GM19467 (cell line): ENCODE measurements at regions not wholly inside any gene's neighbourhood (a gene's known extent, or its start where the extent isn't known, plus 50 kb on each side); places are given as distances from the start of the nearest gene placed in this dataset.

Source experiments
- ATAC-seq: cut with Tn5 transposase; IDR thresholded peaks from one replicate; pipeline ENCODE4 v1.9.1; 2021; ENCODE audit warnings: mild to moderate bottlenecking, moderate library complexity; ENCODE audit not compliant: unreplicated experiment

DNA sequence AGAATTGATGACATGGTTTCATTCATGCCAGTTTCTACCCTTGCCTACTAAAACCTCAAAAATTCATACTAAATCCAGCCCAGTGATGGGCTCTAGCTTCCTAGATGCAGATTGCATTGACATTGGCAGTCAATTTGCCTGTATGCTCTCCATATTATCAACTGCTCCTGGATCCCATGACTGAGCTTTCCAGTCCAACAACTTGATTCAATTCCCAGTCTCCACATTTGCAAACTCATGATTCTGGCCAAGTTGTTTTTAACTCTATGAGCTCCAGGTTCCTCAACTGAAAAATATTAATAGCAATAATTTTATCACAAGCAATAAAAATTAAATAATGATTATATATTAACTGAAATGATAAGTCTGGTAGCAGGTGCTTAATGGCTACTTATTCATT, 51.0 kb upstream of the DSC1 start:
- ATAC-seq: no peak

DNA sequence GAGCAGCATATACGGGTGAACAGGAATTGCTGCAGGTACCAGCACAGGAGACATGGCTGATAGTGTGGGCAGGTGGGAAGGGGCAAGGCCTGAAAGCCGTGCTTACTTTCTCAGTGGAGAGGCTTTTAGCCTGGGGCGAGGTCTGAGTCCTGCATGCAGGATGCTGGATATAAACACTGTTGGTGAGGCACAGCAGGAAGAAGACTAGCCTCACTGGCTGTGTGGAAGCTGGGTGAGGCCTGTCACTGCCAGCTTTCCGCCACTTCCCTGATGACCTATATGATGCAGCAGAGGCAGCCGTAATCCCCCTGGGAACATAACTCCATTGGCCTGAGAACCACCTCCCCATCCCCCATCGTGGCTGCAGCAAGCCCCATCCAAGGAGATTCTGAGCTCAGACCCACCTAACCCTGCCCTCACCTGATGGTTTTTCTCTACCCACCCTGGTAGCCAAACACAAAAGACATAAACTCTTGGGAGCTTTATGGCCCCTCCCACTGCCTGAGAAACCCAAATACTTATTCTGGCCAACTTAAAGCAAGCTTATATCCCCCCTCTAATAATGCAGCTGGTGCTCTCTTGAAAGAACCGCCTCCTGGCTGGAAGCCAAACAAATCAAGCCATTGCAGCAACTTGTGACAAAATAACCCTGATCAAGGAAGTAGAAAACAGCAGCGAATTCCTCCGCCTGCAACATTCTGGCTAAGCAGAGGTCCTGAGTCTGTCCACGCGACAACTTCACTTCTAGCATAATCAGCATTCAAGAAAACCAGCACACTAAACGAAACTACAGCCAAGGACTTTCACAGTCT, 54.6 kb upstream of the DSC1 start:
- ATAC-seq: no peak

DNA sequence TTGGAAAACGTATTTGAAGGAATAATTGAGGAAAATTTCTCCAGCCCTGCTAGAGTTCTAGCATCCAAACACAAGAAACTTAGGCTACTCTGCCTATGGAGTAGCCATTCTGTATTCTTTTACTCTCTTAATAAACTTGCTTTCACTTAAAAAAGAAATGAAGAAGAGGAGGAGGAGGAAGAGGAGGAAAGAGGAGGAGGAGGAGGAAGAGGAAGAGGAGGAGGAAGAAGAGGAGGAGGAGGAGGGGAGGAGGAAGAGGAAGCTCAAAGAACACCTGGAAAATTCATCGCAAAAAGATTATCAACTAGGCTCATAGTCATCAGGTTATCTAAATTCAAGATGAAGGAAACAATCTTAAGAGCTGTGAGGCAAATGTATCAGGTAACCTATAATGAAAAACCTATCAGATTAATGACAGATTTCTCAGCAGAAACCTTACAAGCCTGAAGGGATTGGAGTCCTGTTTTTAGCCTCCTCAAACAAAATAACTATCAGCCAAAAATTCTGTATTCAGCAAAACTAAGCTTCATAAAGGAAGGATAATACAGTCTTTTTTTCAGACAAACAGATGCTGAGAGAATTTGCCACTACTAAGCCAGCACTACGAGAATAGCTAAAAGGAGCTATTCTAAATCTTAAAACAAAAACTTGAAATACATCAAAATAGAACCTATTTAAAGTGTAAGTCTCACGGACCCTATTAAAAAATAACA, 56.2 kb upstream of the DSC1 start:
- ATAC-seq: no peak

GRCh38 chr18:31219395-31219794, 56.7 kb upstream of the DSC1 start:
- no peak for ATAC-seq

- no peak for ATAC-seq
These were observed 60.7 kb upstream of the DSC1 start for GRCh38 chr18:31223371-31223770.

- ATAC-seq: no peak
These were observed 63.0 kb upstream of the DSC1 start for GRCh38 chr18:31225668-31226067.

- ATAC-seq: no peak
These were observed 65.0 kb upstream of the DSC1 start for GRCh38 chr18:31227497-31228229.

DNA sequence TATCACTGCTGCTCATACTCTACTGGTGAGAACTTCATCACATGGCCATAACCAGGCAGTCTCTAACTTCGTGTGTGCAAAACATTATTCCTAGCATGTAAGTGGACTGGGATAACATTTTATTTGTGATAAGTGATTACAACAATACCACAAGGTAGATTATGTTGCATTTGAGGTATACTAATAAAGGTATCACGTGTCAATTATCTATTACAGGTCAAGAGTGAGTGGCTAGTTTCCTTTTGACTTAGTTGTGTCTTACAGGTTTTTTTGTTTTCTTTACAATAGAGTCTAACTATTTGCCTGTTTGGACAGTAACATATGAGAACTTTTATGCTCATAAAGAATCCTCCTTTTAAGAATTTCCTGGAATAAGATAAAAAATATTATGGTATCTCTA, 67.2 kb upstream of the DSC1 start:
- no peak for ATAC-seq

DNA sequence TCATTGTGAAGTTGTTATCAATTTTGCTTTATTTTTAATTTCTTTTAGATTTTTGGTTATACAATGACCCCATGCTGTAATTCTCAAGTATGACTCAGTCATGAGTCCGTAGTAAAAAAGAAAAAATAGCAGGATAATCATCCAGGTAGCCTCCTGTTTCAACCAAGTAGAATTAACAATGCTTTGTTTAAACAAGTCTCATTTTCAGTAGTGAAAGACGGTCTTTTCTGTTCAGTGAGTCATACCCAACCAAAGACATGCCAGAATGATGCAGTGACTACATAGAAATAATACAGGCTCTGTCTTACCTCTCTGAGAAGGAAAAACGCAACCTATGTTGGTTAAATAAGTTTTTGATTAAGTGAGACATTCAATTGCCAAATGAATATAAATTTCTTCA, 67.8 kb upstream of the DSC1 start:
- peak; percentile 53 for ATAC-seq

DNA sequence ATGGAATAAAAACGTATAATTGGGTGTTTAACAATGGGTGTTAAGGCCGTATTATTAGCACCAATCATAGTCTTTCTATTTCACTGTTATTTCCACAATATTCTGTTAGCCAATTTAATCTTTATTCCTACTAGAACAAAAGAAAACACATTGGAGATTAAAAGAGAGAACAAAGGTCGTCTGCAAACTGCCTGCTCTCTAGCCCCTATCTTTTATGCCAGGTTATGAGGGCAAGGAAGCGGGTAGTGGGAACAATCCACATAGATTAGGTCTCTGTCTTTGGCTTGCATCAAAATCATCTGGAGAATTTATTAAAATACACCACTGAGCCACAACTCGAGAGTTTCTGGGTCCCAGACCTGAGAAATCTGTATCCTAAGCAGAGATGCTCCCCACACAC, 69.4 kb upstream of the DSC1 start:
- no peak for ATAC-seq

- no peak for ATAC-seq
These were observed 70.2 kb upstream of the DSC1 start for GRCh38 chr18:31232775-31233424.

GRCh38 chr18:31233621-31234275, 71.1 kb upstream of the DSC1 start:
- ATAC-seq: no peak

- no peak for ATAC-seq
These were observed 73.2 kb upstream of the DSC1 start for GRCh38 chr18:31235856-31236255.

GRCh38 chr18:31237142-31237541, 74.5 kb upstream of the DSC1 start:
- ATAC-seq: no peak

DNA sequence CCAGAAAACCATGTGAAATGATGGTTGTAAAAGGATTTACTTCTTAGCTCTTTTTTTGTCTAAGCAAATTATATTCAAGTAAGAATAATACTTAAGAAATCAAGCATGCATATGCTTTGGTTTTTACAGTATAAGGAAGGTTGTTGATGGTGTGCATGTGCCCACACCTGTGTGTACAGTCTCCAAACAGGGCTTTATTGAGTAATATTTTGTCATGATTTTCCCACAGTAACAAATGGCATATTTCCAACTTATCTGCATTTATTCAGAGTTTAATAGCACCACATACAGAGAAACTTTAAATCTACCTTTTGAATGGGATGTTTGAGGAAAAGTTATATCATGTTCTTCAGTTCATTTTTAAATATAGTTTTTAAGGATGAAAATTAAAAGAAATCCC, 76.5 kb upstream of the DSG1 start:
- ATAC-seq: no peak

DNA sequence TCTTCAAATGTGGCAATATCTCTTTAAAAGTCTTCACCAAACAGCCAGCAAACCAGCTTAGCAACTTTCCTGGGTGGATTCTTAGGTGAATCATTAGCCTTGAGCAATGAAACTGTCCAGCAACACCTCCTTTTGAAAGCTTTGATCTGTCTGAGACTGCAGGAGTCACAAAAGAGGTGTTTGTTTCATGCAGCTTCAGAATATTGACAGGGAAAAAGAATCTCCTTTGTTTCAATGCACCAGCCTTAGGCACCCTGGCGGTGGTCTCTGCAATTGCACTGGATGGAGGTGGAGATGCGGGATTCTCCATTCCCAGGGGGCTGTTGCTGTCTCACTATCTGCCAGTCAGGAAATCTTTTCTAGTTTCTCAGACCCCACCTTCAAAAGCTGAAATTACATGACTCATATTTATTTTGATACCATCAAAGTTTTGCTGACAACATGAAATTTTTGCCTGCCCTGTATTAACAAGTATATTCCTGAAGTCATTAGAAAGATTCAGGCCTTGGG, 76.0 kb upstream of the DSG1 start:
- peak; percentile 46 for ATAC-seq

GRCh38 chr18:31243740-31244512, 74.0 kb upstream of the DSG1 start:
- no peak for ATAC-seq

DNA sequence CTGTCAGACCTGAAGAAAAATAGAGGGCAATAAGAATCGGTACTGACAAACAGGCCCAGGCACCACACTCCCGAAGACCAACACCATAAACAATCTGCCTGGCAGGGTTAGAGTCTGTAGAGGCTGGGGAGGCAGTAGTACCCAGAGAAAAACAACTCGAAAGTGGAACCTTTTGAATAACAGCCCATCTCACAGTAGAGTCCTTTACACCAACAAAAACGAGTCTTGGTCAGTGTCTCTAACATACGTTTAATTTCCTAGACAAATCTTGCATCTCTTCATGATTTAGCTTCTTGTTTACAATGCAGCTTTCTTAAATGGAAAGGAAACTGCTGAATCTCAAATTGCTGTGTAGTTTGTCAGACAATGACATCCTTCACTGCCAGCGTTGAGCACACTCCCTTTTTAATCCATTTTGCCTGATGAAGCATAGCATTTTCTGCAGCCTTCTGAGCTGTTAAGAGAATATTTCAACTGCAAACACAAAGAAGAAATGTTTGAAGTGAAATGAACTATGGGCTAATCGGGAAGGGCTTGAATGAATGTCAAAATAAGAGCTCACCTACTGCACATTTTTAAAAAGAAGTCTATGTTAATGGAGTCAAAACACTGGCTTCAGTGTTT, 73.1 kb upstream of the DSG1 start:
- no peak for ATAC-seq

GRCh38 chr18:31245820-31246219, 72.1 kb upstream of the DSG1 start:
- ATAC-seq: no peak
